ENCODE measurements at regions not wholly inside any gene's neighbourhood (a gene's known extent, or its start where the extent isn't known, plus 50 kb on each side); places are given as distances from the start of the nearest gene placed in this dataset.

GRCh38 chr2:4903656-4904348, 788.4 kb upstream of the SOX11 start:
- Histone ChIP-seq H3K4me3 (ENCODE audit: low read depth, low read length) (no peak overlapping the region), H3K27me3 (replicated peaks; ENCODE audit: control insufficient read depth, insufficient read depth, low read length) (no peaks in the 10 kb centered on the region), H3K36me3 (ENCODE audit: control insufficient read depth, insufficient read depth, low read length) (no peaks in the 10 kb centered on the region), H3K4me1 (no peaks in the 10 kb centered on the region), H3K9me3 (no peaks in the 10 kb centered on the region)
- intact Hi-C loops (cut with micrococcal nuclease; ENCODE audit: unreplicated experiment), result no loop called here
- ChIA-PET CTCF (no interaction called here), POLR2A (no interaction called here)
- TF ChIP-seq, protein P1, sequence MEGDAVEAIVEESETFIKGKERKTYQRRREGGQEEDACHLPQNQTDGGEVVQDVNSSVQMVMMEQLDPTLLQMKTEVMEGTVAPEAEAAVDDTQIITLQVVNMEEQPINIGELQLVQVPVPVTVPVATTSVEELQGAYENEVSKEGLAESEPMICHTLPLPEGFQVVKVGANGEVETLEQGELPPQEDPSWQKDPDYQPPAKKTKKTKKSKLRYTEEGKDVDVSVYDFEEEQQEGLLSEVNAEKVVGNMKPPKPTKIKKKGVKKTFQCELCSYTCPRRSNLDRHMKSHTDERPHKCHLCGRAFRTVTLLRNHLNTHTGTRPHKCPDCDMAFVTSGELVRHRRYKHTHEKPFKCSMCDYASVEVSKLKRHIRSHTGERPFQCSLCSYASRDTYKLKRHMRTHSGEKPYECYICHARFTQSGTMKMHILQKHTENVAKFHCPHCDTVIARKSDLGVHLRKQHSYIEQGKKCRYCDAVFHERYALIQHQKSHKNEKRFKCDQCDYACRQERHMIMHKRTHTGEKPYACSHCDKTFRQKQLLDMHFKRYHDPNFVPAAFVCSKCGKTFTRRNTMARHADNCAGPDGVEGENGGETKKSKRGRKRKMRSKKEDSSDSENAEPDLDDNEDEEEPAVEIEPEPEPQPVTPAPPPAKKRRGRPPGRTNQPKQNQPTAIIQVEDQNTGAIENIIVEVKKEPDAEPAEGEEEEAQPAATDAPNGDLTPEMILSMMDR (IDR thresholded peaks at IDR 0.05; ENCODE audit: insufficient read depth in 1 of 2, low read depth in 1 of 2, low read length in 1 of 2, severe bottlenecking in 1 of 2, unreplicated experiment in 1 of 2), result no peak
- Mint-ChIP-seq H3K4me3 (ENCODE audit: unreplicated experiment) (no peak overlapping the region), H3K9me3 (ENCODE audit: unreplicated experiment) (no peaks in the 10 kb centered on the region), H3K4me1 (ENCODE audit: low read depth, unreplicated experiment) (no peaks in the 10 kb centered on the region), H3K27ac (ENCODE audit: unreplicated experiment) (no peak overlapping the region), H3K36me3 (ENCODE audit: insufficient read depth, unreplicated experiment) (no peaks in the 10 kb centered on the region), H3K27me3 (ENCODE audit: insufficient read depth, unreplicated experiment) (peaks cover 1% of the 10 kb centered on the region)
- no peak for DNase-seq
- no TSS peak for BruUV-seq (replicated peaks)

GRCh38 chr2:4908461-4908860, 783.7 kb upstream of the SOX11 start:
- Mint-ChIP-seq H3K36me3 (ENCODE audit: insufficient read depth, unreplicated experiment) (no peaks in the 10 kb centered on the region), H3K4me3 (ENCODE audit: unreplicated experiment) (no peak overlapping the region), H3K27ac (ENCODE audit: unreplicated experiment) (no peak overlapping the region), H3K4me1 (ENCODE audit: low read depth, unreplicated experiment) (no peaks in the 10 kb centered on the region), H3K9me3 (ENCODE audit: unreplicated experiment) (no peaks in the 10 kb centered on the region), H3K27me3 (ENCODE audit: insufficient read depth, unreplicated experiment) (peaks cover 2% of the 10 kb centered on the region)
- TF ChIP-seq, protein P1 (IDR thresholded peaks at IDR 0.05; ENCODE audit: insufficient read depth in 1 of 2, low read depth in 1 of 2, low read length in 1 of 2, severe bottlenecking in 1 of 2, unreplicated experiment in 1 of 2), result no peak
- CTCF ChIA-PET, result no interaction called here
- Histone ChIP-seq H3K4me3 (ENCODE audit: low read depth, low read length) (no peak overlapping the region), H3K36me3 (ENCODE audit: control insufficient read depth, insufficient read depth, low read length) (no peaks in the 10 kb centered on the region), H3K9me3 (no peaks in the 10 kb centered on the region), H3K27me3 (replicated peaks; ENCODE audit: control insufficient read depth, insufficient read depth, low read length) (no peaks in the 10 kb centered on the region), H3K4me1 (no peaks in the 10 kb centered on the region)
- BruUV-seq (replicated peaks), result no TSS peak
- DNase-seq, result no peak
- intact Hi-C loops (cut with micrococcal nuclease; ENCODE audit: unreplicated experiment), result no loop called here
- POLR2A ChIA-PET, result no interaction called here

DNA sequence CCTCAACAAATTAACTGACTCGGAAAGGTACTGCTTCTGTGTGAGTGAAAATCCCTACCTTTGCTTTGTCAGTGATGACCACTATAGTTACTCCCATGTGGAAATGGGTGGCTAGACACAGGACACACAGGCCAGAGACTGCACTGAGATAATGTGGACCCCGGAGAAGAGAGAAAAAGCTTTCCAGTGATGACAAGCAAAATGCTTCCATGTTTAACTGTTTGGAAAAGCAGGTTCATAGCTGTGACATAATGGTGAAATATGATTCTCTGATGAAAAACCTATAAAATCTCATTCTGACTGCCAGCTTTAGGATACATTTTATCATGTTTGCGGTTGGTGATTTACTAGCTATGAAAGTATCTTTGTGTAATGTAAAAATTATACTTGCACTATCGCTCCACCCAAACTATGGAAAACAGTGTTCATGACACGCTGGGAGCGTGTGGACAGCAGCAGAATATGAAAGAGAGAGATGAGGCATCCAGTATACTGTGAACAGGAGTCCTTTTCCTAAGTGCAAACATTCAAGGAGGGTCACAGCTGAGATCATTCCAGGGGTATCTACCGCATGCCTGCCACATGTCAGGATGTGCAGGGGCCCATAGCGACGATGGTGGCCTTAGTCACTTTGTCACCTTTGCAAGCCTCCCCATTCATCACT, 782.7 kb upstream of the SOX11 start:
- Mint-ChIP-seq H3K4me1 (ENCODE audit: low read depth, unreplicated experiment) (no peaks in the 10 kb centered on the region), H3K4me3 (ENCODE audit: unreplicated experiment) (no peak overlapping the region), H3K9me3 (ENCODE audit: unreplicated experiment) (no peaks in the 10 kb centered on the region), H3K27ac (ENCODE audit: unreplicated experiment) (no peak overlapping the region), H3K27me3 (ENCODE audit: insufficient read depth, unreplicated experiment) (peaks cover 2% of the 10 kb centered on the region), H3K36me3 (ENCODE audit: insufficient read depth, unreplicated experiment) (no peaks in the 10 kb centered on the region)
- H3K4me3 ChIP-seq (ENCODE audit: low read depth, low read length), result no peak overlapping the region
- TF ChIP-seq, protein P1 (IDR thresholded peaks at IDR 0.05; ENCODE audit: insufficient read depth in 1 of 2, low read depth in 1 of 2, low read length in 1 of 2, severe bottlenecking in 1 of 2, unreplicated experiment in 1 of 2), result no peak
- no peaks in the 10 kb centered on the region for H3K9me3 ChIP-seq
- no TSS peak for BruUV-seq (replicated peaks)
- ChIA-PET CTCF (no interaction called here), POLR2A (no interaction called here)
- no peak for DNase-seq
- H3K4me1 ChIP-seq, result no peaks in the 10 kb centered on the region
- H3K36me3 ChIP-seq (ENCODE audit: control insufficient read depth, insufficient read depth, low read length), result no peaks in the 10 kb centered on the region
- intact Hi-C loops (cut with micrococcal nuclease; ENCODE audit: unreplicated experiment), result no loop called here
- no peaks in the 10 kb centered on the region for H3K27me3 ChIP-seq (replicated peaks; ENCODE audit: control insufficient read depth, insufficient read depth, low read length)

Data from Caco-2 (cell line).